H9 (cell line): ENCODE measurements at regions not wholly inside any gene's neighbourhood (a gene's known extent, or its start where the extent isn't known, plus 50 kb on each side); places are given as distances from the start of the nearest gene placed in this dataset.

Experiments
- DNase-seq: peaks from one replicate; pipeline ENCODE4 v3.0.0-alpha.2; 2017
- H2AFZ ChIP-seq: one replicate; pipeline ENCODE4 v1.6.1; 2013; ENCODE audit warnings: mild to moderate bottlenecking, low read length, control low read depth, moderate library complexity
- H2AK5ac ChIP-seq: 2 replicates; pipeline ENCODE4 v1.6.1; 2013; ENCODE audit warnings: low read length, control low read depth, mixed read lengths; ENCODE audit not compliant: insufficient read length
- H2BK120ac ChIP-seq: one replicate; pipeline ENCODE4 v1.6.1; 2013; ENCODE audit warnings: low read depth, mild to moderate bottlenecking, low read length, control low read depth, inconsistent platforms; ENCODE audit not compliant: poor library complexity, severe bottlenecking
- H2BK12ac ChIP-seq: 2 replicates; pipeline ENCODE4 v1.6.1; 2013; ENCODE audit warnings: low read length, control low read depth, mixed read lengths, low read depth; ENCODE audit not compliant: insufficient read length
- H2BK15ac ChIP-seq: 2 replicates; pipeline ENCODE4 v1.6.1; 2013; ENCODE audit warnings: low read depth, low read length, control low read depth
- H2BK20ac ChIP-seq: one replicate; pipeline ENCODE4 v1.6.1; 2013; ENCODE audit warnings: low read depth, mild to moderate bottlenecking, low read length, control low read depth, inconsistent platforms; ENCODE audit not compliant: poor library complexity, severe bottlenecking
- H2BK5ac ChIP-seq: 2 replicates; pipeline ENCODE4 v1.6.1; 2013; ENCODE audit warnings: low read length, control low read depth, mixed read lengths; ENCODE audit not compliant: insufficient read length
- H3K14ac ChIP-seq: 2 replicates; pipeline ENCODE4 v1.6.1; 2013; ENCODE audit warnings: low read length, control low read depth; ENCODE audit not compliant: insufficient read depth
- H3K18ac ChIP-seq: 2 replicates; pipeline ENCODE4 v1.6.1; 2013; ENCODE audit warnings: low read depth, mild to moderate bottlenecking, mixed read lengths, low read length, control low read depth; ENCODE audit not compliant: insufficient read length
- H3K23ac ChIP-seq: 2 replicates; pipeline ENCODE4 v1.6.1; 2013; ENCODE audit warnings: low read length, control low read depth, mixed read lengths, low read depth; ENCODE audit not compliant: insufficient read length
- H3K23me2 ChIP-seq: 2 replicates; pipeline ENCODE4 v1.6.1; 2013; ENCODE audit warnings: low read depth, mild to moderate bottlenecking, mixed read lengths, low read length, control low read depth; ENCODE audit not compliant: insufficient read length, poor library complexity, severe bottlenecking
- H3K27ac ChIP-seq: 2 replicates; pipeline ENCODE4 v1.5.1; 2013; ENCODE audit warnings: low read length, control low read depth, mixed read lengths, low read depth; ENCODE audit not compliant: insufficient read length
- H3K27me3 ChIP-seq: 2 replicates; pipeline ENCODE4 v1.6.1; 2013; ENCODE audit warnings: low read length, control low read depth, inconsistent platforms; ENCODE audit not compliant: insufficient read depth
- H3K4ac ChIP-seq: 2 replicates; pipeline ENCODE4 v1.6.1; 2013; ENCODE audit warnings: low read depth, mild to moderate bottlenecking, control low read depth, inconsistent platforms, low read length, moderate library complexity
- H3K4me1 ChIP-seq: 2 replicates; pipeline ENCODE4 v1.6.1; 2013; ENCODE audit warnings: low read length, control low read depth, inconsistent platforms; ENCODE audit not compliant: insufficient read depth
- H3K4me2 ChIP-seq: 2 replicates; pipeline ENCODE4 v1.6.1; 2013; ENCODE audit warnings: low read length, control low read depth, mixed read lengths; ENCODE audit not compliant: insufficient read length, insufficient read depth
- H3K56ac ChIP-seq: 2 replicates; pipeline ENCODE4 v1.6.1; 2013; ENCODE audit warnings: low read depth, mild to moderate bottlenecking, mixed read lengths, low read length, control low read depth; ENCODE audit not compliant: insufficient read length
- H3K79me1 ChIP-seq: 2 replicates; pipeline ENCODE4 v1.6.1; 2013; ENCODE audit warnings: low read depth, mild to moderate bottlenecking, moderate library complexity, low read length, control low read depth, inconsistent platforms; ENCODE audit not compliant: insufficient read depth, poor library complexity, severe bottlenecking
- H3K79me2 ChIP-seq: 2 replicates; pipeline ENCODE4 v1.6.1; 2013; ENCODE audit warnings: low read length, control low read depth, inconsistent platforms; ENCODE audit not compliant: insufficient read depth
- H3K9ac ChIP-seq: 2 replicates; pipeline ENCODE4 v1.6.1; 2013; ENCODE audit warnings: low read length, control low read depth, mixed read lengths; ENCODE audit not compliant: insufficient read length; ENCODE audit errors: extremely low read depth
- H3K9me3 ChIP-seq: one replicate; pipeline ENCODE4 v1.6.1; 2013; ENCODE audit warnings: low read depth, low read length, inconsistent platforms; ENCODE audit not compliant: control insufficient read depth
- H3T11ph ChIP-seq: one replicate; pipeline ENCODE4 v1.6.1; 2013; ENCODE audit warnings: mild to moderate bottlenecking, low read length, control low read depth, inconsistent platforms
- H4K20me1 ChIP-seq: one replicate; pipeline ENCODE4 v1.6.1; 2013; ENCODE audit not compliant: control insufficient read depth, insufficient read length, insufficient read depth
- H4K5ac ChIP-seq: 2 replicates; pipeline ENCODE4 v1.6.1; 2013; ENCODE audit warnings: low read depth, mild to moderate bottlenecking, mixed read lengths, low read length, control low read depth; ENCODE audit not compliant: insufficient read length
- H4K8ac ChIP-seq: replicated peaks from 2 replicates; pipeline ENCODE4 v1.6.1; 2013; ENCODE audit warnings: low read length, control low read depth, mixed read lengths, low read depth; ENCODE audit not compliant: insufficient read length
- H4K91ac ChIP-seq: 2 replicates; pipeline ENCODE4 v1.6.1; 2013; ENCODE audit warnings: low read depth, mild to moderate bottlenecking, moderate library complexity, mixed read lengths, low read length, control low read depth; ENCODE audit not compliant: insufficient read length
- H3K27ac Mint-ChIP-seq, 3 experiments: 2 replicates in 2 of 3; 3 replicates in 1 of 3; pipeline ENCODE4 v1.8.0; 2020 to 2021; ENCODE audit warnings: mixed read lengths in 3 of 3, mild to moderate bottlenecking in 1 of 3, moderate library complexity in 1 of 3
- H3K27me3 Mint-ChIP-seq: 2 replicates; pipeline ENCODE4 v1.8.0; 2021; ENCODE audit warnings: low read depth, mild to moderate bottlenecking, moderate library complexity, mixed read lengths
- H3K36me3 Mint-ChIP-seq, 3 experiments: 2 replicates in 2 of 3; 3 replicates in 1 of 3; pipeline ENCODE4 v1.8.0; 2020 to 2021; ENCODE audit warnings: low read depth in 3 of 3, mixed read lengths in 3 of 3; ENCODE audit not compliant: insufficient read depth in 1 of 3
- H3K4me1 Mint-ChIP-seq, 2 experiments: 2 replicates each; pipeline ENCODE4 v1.8.0; 2020; ENCODE audit warnings: mixed read lengths in 2 of 2
- H3K4me3 Mint-ChIP-seq, 2 experiments: 2 replicates in 1 of 2; 3 replicates in 1 of 2; pipeline ENCODE4 v1.8.0; 2020 to 2021; ENCODE audit warnings: mild to moderate bottlenecking in 2 of 2, mixed read lengths in 2 of 2, moderate library complexity in 1 of 2
- H3K9me3 Mint-ChIP-seq, 2 experiments: 2 replicates in 1 of 2; 3 replicates in 1 of 2; pipeline ENCODE4 v1.8.0; 2020; ENCODE audit warnings: mild to moderate bottlenecking in 2 of 2, mixed read lengths in 2 of 2, moderate library complexity in 1 of 2
- CTCF ChIP-seq: fragments of 200-600 bp; sonication (generic); conservative IDR thresholded peaks from 3 replicates; pipeline ENCODE4 v1.8.0; 2021; ENCODE audit warnings: antibody characterized with exemption, mild to moderate bottlenecking
- WGBS: extraction: QIAGEN DNeasy Blood & Tissue Kit; methylation state at CpG from one replicate; pipeline ENCODE4 v1.1.7; 2013; ENCODE audit warnings: missing lambda C conversion rate, low lambda C conversion rate, mixed read lengths; ENCODE audit not compliant: insufficient read length; ENCODE audit errors: extremely low coverage; 5-methylcytosine and 5-hydroxymethylcytosine counted together

- Histone ChIP-seq H3K14ac (no peak overlapping the region), H4K5ac (no peak overlapping the region), H2AFZ (no peak overlapping the region), H3K4me1 (no peaks in the 10 kb centered on the region; the same call in 1 of the 2 replicates), H2BK12ac (no peak overlapping the region), H2AK5ac (no peak overlapping the region), H4K91ac (no peak overlapping the region), H3K18ac (no peak overlapping the region), H3T11ph (no peak overlapping the region), H2BK15ac (no peak overlapping the region), H3K27ac (no peak overlapping the region), H3K4me2 (no peak overlapping the region), H4K8ac (no peak overlapping the region), H4K20me1 (no peaks in the 10 kb centered on the region), H3K27me3 (no peaks in the 10 kb centered on the region), H3K23ac (no peak overlapping the region), H3K79me1 (no peaks in the 10 kb centered on the region), H3K56ac (no peak overlapping the region), H3K23me2 (no peaks in the 10 kb centered on the region), H3K79me2 (no peaks in the 10 kb centered on the region), H2BK5ac (no peak overlapping the region), H2BK20ac (no peak overlapping the region), H3K4ac (no peak overlapping the region), H3K9ac (no peak overlapping the region), H3K9me3 (no peaks in the 10 kb centered on the region), H2BK120ac (no peak overlapping the region)
- no peak for DNase-seq
- Mint-ChIP-seq H3K4me3 (no peak overlapping the region), H3K27me3 (no peaks in the 10 kb centered on the region; the same call in 1 of the 2 replicates), H3K36me3 (peaks cover 0 to 11% (median 7%) of the 10 kb centered on the region in 3 experiments; a peak in 4 of 7 replicates), H3K9me3 (peaks cover 4 to 14% of the 10 kb centered on the region in 2 experiments), H3K27ac (peak overlapping the region in 1 of 3 experiments; percentile 69; a peak in 2 of 7 replicates), H3K4me1 (peaks cover 20 to 25% of the 10 kb centered on the region in 2 experiments)
- no peak for TF ChIP-seq CTCF
- no CpG with 5 or more reads among the region's 1 CpG for WGBS
Observed at GRCh38 chr10:34920578-34920977, 105.5 kb upstream of the PARD3 start.
